SK-N-SH treated with all-trans-retinoic acid at 6 μM for 48 hours (cell line): ENCODE measurements at regions not wholly inside any gene's neighbourhood (a gene's known extent, or its start where the extent isn't known, plus 50 kb on each side); places are given as distances from the start of the nearest gene placed in this dataset.

ENCODE experiments used
- ATAC-seq: fragments of 200-7000 bp; cut with Tn5 transposase; 3 replicates; pipeline ENCODE4 v1.9.1; 2020; ENCODE audit warnings: mild to moderate bottlenecking, moderate library complexity
- ARNTL ChIP-seq: fragments of 450-650 bp; formaldehyde crosslinking; IDR thresholded peaks from 2 replicates; pipeline ENCODE4 v1.5.0; 2020; ENCODE audit warnings: low read depth, mild to moderate bottlenecking, moderate library complexity, borderline replicate concordance
- BACH2 ChIP-seq: fragments of 250-450 bp; sonication (Bioruptor Pico); IDR thresholded peaks from 2 replicates; pipeline ENCODE4 v1.9.0; 2021; ENCODE audit warnings: mild to moderate bottlenecking, borderline replicate concordance
- CREB5 ChIP-seq: fragments of 250-450 bp; sonication (Bioruptor Pico); IDR thresholded peaks from 2 replicates; pipeline ENCODE4 v1.5.1; 2020; ENCODE audit warnings: low read depth, mild to moderate bottlenecking, moderate library complexity
- ESRRG ChIP-seq: fragments of 250-450 bp; sonication (Bioruptor Pico); IDR thresholded peaks from 2 replicates; pipeline ENCODE4 v1.6.1; 2021; ENCODE audit warnings: mild to moderate bottlenecking
- GLIS3 ChIP-seq: fragments of 250-450 bp; sonication (Bioruptor Pico); IDR thresholded peaks from 2 replicates; pipeline ENCODE4 v1.5.0; 2020; ENCODE audit warnings: mild to moderate bottlenecking, moderate library complexity
- ISL1 ChIP-seq: fragments of 250-450 bp; sonication (Bioruptor Pico); IDR thresholded peaks from 2 replicates; pipeline ENCODE4 v2.1.2; 2022; ENCODE audit warnings: mild to moderate bottlenecking, moderate library complexity
- OSR1 ChIP-seq: fragments of 250-450 bp; sonication (Bioruptor Pico); IDR thresholded peaks from 2 replicates; pipeline ENCODE4 v1.8.0; 2022; ENCODE audit warnings: moderate library complexity, mild to moderate bottlenecking, inconsistent platforms
- PATZ1 ChIP-seq: fragments of 250-450 bp; sonication (Bioruptor Pico); IDR thresholded peaks from 2 replicates; pipeline ENCODE4 v1.8.0; 2020; ENCODE audit warnings: mild to moderate bottlenecking, moderate library complexity, borderline replicate concordance
- PPARA ChIP-seq: fragments of 250-450 bp; sonication (Bioruptor Pico); IDR thresholded peaks from 2 replicates; pipeline ENCODE4 v1.5.0; 2020; ENCODE audit warnings: mild to moderate bottlenecking, borderline replicate concordance
- RARB ChIP-seq: fragments of 250-450 bp; sonication (Bioruptor Pico); IDR thresholded peaks from 2 replicates; pipeline ENCODE4 v1.8.0; 2021; ENCODE audit warnings: mild to moderate bottlenecking, moderate library complexity
- SNAI2 ChIP-seq: fragments of 250-450 bp; sonication (Bioruptor Pico); IDR thresholded peaks from 2 replicates; pipeline ENCODE4 v1.5.0; 2020; ENCODE audit warnings: mild to moderate bottlenecking, moderate library complexity
- TCF4 ChIP-seq: fragments of 250-450 bp; sonication (Bioruptor Pico); IDR thresholded peaks from 2 replicates; pipeline ENCODE4 v1.8.0; 2021; ENCODE audit warnings: mild to moderate bottlenecking, moderate library complexity, borderline replicate concordance
- TOX ChIP-seq: fragments of 250-450 bp; sonication (Bioruptor Pico); IDR thresholded peaks from 2 replicates; pipeline ENCODE4 v1.8.0; 2021; ENCODE audit warnings: mild to moderate bottlenecking, moderate library complexity, borderline replicate concordance
- ZC3H10 ChIP-seq: fragments of 250-450 bp; sonication (Bioruptor Pico); IDR thresholded peaks from 2 replicates; pipeline ENCODE4 v1.5.1; 2021; ENCODE audit warnings: mild to moderate bottlenecking, moderate library complexity
- ZFP3 ChIP-seq: fragments of 250-450 bp; sonication (Bioruptor Pico); IDR thresholded peaks from 2 replicates; pipeline ENCODE4 v1.5.0; 2020; ENCODE audit warnings: mild to moderate bottlenecking, moderate library complexity
- ZFP30 ChIP-seq: fragments of 450-650 bp; formaldehyde crosslinking; IDR thresholded peaks from 2 replicates; pipeline ENCODE4 v1.5.0; 2022; ENCODE audit warnings: mild to moderate bottlenecking, moderate library complexity
- ZNF565 ChIP-seq: fragments of 450-650 bp; formaldehyde crosslinking; conservative IDR thresholded peaks from 2 replicates; pipeline ENCODE4 v1.5.0; 2020; ENCODE audit warnings: low read depth, mild to moderate bottlenecking, moderate library complexity
- ZNF70 ChIP-seq: fragments of 450-650 bp; formaldehyde crosslinking; IDR thresholded peaks from 2 replicates; pipeline ENCODE4 v1.5.0; 2020; ENCODE audit warnings: mild to moderate bottlenecking, moderate library complexity
- ZNF8 ChIP-seq: fragments of 450-650 bp; formaldehyde crosslinking; IDR thresholded peaks from 2 replicates; pipeline ENCODE4 v1.5.0; 2020; ENCODE audit warnings: mild to moderate bottlenecking, moderate library complexity
- TF ChIP-seq, protein P1 (sequence below): fragments of 250-450 bp; sonication (Bioruptor Pico); IDR thresholded peaks from 2 replicates; pipeline ENCODE4 v1.5.1; 2021; ENCODE audit warnings: mild to moderate bottlenecking, moderate library complexity
- TF ChIP-seq, protein P2 (sequence below): fragments of 250-450 bp; sonication (Bioruptor Pico); IDR thresholded peaks from 2 replicates; pipeline ENCODE4 v1.8.0; 2021; ENCODE audit warnings: low read depth, mild to moderate bottlenecking, moderate library complexity, borderline replicate concordance
- TF ChIP-seq, protein P3 (sequence below): fragments of 250-450 bp; sonication (Bioruptor Pico); IDR thresholded peaks from 2 replicates; pipeline ENCODE4 v1.5.0; 2020; ENCODE audit warnings: mild to moderate bottlenecking, moderate library complexity

GRCh38 chr6:76876922-76877553 lies 586.3 kb downstream of the HTR1B start:
- TF ChIP-seq ZNF565 (CRISPR knock-in tag) = no peak
- no peak for TF ChIP-seq ARNTL (CRISPR knock-in tag)
- TF ChIP-seq OSR1 (CRISPR knock-in tag) = no peak
- TF ChIP-seq ZFP30 (CRISPR knock-in tag) = no peak
- TF ChIP-seq BACH2 (CRISPR knock-in tag) = no peak
- no peak for TF ChIP-seq PATZ1 (CRISPR knock-in tag)
- TF ChIP-seq, protein P1, sequence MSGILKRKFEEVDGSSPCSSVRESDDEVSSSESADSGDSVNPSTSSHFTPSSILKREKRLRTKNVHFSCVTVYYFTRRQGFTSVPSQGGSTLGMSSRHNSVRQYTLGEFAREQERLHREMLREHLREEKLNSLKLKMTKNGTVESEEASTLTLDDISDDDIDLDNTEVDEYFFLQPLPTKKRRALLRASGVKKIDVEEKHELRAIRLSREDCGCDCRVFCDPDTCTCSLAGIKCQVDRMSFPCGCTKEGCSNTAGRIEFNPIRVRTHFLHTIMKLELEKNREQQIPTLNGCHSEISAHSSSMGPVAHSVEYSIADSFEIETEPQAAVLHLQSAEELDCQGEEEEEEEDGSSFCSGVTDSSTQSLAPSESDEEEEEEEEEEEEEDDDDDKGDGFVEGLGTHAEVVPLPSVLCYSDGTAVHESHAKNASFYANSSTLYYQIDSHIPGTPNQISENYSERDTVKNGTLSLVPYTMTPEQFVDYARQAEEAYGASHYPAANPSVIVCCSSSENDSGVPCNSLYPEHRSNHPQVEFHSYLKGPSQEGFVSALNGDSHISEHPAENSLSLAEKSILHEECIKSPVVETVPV (CRISPR knock-in tag) = no peak
- no peak for TF ChIP-seq ISL1
- no peak for TF ChIP-seq SNAI2 (CRISPR knock-in tag)
- TF ChIP-seq ZNF70 (CRISPR knock-in tag) = no peak
- no peak for TF ChIP-seq TOX (CRISPR knock-in tag)
- TF ChIP-seq ZC3H10 (CRISPR knock-in tag) = no peak
- TF ChIP-seq, protein P2, sequence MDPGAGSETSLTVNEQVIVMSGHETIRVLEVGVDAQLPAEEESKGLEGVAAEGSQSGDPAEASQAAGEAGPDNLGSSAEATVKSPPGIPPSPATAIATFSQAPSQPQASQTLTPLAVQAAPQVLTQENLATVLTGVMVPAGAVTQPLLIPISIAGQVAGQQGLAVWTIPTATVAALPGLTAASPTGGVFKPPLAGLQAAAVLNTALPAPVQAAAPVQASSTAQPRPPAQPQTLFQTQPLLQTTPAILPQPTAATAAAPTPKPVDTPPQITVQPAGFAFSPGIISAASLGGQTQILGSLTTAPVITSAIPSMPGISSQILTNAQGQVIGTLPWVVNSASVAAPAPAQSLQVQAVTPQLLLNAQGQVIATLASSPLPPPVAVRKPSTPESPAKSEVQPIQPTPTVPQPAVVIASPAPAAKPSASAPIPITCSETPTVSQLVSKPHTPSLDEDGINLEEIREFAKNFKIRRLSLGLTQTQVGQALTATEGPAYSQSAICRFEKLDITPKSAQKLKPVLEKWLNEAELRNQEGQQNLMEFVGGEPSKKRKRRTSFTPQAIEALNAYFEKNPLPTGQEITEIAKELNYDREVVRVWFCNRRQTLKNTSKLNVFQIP (CRISPR knock-in tag) = no peak
- no peak for TF ChIP-seq TCF4
- ATAC-seq = peak; percentile 100

- ATAC-seq = peak; percentile 56; the same call in 2 of the 3 replicates
These were observed 586.9 kb downstream of the HTR1B start for GRCh38 chr6:76876430-76876829.

DNA sequence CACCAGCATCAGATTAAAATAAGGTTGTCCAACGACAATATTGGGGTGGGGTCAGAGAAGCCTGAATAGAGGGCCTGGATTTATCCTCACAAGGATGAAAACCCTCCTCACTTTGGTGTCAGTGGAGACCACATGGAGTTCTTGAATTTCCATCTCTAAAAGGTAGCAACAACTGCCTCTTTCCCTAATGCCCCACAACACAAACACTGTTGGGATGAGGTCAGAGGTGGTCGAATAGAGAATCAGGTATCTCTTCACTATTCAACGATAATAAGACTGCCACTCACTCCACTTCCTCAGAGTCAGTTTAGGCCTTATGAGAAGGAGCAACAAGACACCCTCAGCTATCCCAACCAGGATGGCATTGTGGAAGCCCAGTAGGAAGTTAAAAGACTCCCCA lies 596.1 kb downstream of the HTR1B start:
- no peak for ATAC-seq
- TF ChIP-seq PPARA (CRISPR knock-in tag) = no peak
- TF ChIP-seq ESRRG = no peak
- no peak for TF ChIP-seq ZNF565 (CRISPR knock-in tag)
- no peak for TF ChIP-seq ZFP3
- TF ChIP-seq ISL1 = no peak
- TF ChIP-seq ZFP30 (CRISPR knock-in tag) = no peak
- no peak for TF ChIP-seq RARB (CRISPR knock-in tag)
- TF ChIP-seq BACH2 (CRISPR knock-in tag) = no peak
- no peak for TF ChIP-seq ZNF8
- TF ChIP-seq TOX (CRISPR knock-in tag) = no peak
- TF ChIP-seq, protein P3, sequence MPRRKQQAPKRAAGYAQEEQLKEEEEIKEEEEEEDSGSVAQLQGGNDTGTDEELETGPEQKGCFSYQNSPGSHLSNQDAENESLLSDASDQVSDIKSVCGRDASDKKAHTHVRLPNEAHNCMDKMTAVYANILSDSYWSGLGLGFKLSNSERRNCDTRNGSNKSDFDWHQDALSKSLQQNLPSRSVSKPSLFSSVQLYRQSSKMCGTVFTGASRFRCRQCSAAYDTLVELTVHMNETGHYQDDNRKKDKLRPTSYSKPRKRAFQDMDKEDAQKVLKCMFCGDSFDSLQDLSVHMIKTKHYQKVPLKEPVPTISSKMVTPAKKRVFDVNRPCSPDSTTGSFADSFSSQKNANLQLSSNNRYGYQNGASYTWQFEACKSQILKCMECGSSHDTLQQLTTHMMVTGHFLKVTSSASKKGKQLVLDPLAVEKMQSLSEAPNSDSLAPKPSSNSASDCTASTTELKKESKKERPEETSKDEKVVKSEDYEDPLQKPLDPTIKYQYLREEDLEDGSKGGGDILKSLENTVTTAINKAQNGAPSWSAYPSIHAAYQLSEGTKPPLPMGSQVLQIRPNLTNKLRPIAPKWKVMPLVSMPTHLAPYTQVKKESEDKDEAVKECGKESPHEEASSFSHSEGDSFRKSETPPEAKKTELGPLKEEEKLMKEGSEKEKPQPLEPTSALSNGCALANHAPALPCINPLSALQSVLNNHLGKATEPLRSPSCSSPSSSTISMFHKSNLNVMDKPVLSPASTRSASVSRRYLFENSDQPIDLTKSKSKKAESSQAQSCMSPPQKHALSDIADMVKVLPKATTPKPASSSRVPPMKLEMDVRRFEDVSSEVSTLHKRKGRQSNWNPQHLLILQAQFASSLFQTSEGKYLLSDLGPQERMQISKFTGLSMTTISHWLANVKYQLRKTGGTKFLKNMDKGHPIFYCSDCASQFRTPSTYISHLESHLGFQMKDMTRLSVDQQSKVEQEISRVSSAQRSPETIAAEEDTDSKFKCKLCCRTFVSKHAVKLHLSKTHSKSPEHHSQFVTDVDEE = no peak
- TF ChIP-seq CREB5 (CRISPR knock-in tag) = no peak
- TF ChIP-seq GLIS3 (CRISPR knock-in tag) = no peak
